Liver (tissue), 8 donors: ENCODE measurements at regions not wholly inside any gene's neighbourhood (a gene's known extent, or its start where the extent isn't known, plus 50 kb on each side); places are given as distances from the start of the nearest gene placed in this dataset.

Source experiments
- DNase-seq: peaks from one replicate; pipeline ENCODE4 v3.0.0-alpha.2; 2017; ENCODE audit warnings: low spot score
- H3K27ac ChIP-seq, 2 donors: one replicate each; pipeline ENCODE4 v1.7.0; 2013; ENCODE audit warnings: inconsistent platforms in 2 of 2, low read length in 2 of 2, control low read depth in 1 of 2, low read depth in 1 of 2, mild to moderate bottlenecking in 1 of 2
- H3K27me3 ChIP-seq, 4 donors: one replicate each; pipeline versions ENCODE4 v1.6.1 to v1.7.0; 2013; ENCODE audit warnings: low read length in 3 of 4, inconsistent platforms in 1 of 4, mild to moderate bottlenecking in 1 of 4, moderate library complexity in 1 of 4; ENCODE audit not compliant: control insufficient read depth in 4 of 4, insufficient read depth in 4 of 4
- H3K36me3 ChIP-seq, 4 donors: one replicate each; pipeline versions ENCODE4 v1.6.1 to v1.7.0; 2013; ENCODE audit warnings: low read length in 3 of 4, mild to moderate bottlenecking in 3 of 4, low read depth in 1 of 4, moderate library complexity in 1 of 4; ENCODE audit not compliant: control insufficient read depth in 4 of 4, insufficient read depth in 3 of 4
- H3K4me1 ChIP-seq, 4 donors: one replicate each; pipeline versions ENCODE4 v1.6.1 to v1.7.0; 2013; ENCODE audit warnings: low read length in 3 of 4, mild to moderate bottlenecking in 3 of 4, moderate library complexity in 1 of 4; ENCODE audit not compliant: control insufficient read depth in 4 of 4, insufficient read depth in 4 of 4
- H3K4me3 ChIP-seq, 3 donors: one replicate each; pipeline versions ENCODE4 v1.6.1 to v1.7.0; 2013; ENCODE audit warnings: low read length in 3 of 3, control low read depth in 1 of 3, low read depth in 1 of 3, mild to moderate bottlenecking in 1 of 3
- H3K9ac ChIP-seq, 2 donors: one replicate each; pipeline ENCODE4 v1.7.0; 2013; ENCODE audit warnings: low read length in 2 of 2, mild to moderate bottlenecking in 2 of 2, moderate library complexity in 2 of 2, control low read depth in 1 of 2, low read depth in 1 of 2
- H3K9me3 ChIP-seq, 4 donors: one replicate each; pipeline versions ENCODE4 v1.6.1 to v1.7.0; 2013; ENCODE audit warnings: low read length in 3 of 4; ENCODE audit not compliant: control insufficient read depth in 4 of 4
- EGR1 ChIP-seq, 2 donors: IDR thresholded peaks; 2 replicates each; pipeline ENCODE4 v1.6.1; 2016 to 2018; ENCODE audit warnings: antibody characterized with exemption in 2 of 2, low read depth in 2 of 2
- FOXA1 ChIP-seq: IDR thresholded peaks from 2 replicates; pipeline ENCODE4 v1.6.1; 2016; ENCODE audit warnings: antibody characterized with exemption
- FOXA2 ChIP-seq: IDR thresholded peaks from 2 replicates; pipeline ENCODE4 v1.6.1; 2016; ENCODE audit warnings: antibody characterized with exemption
- GABPA ChIP-seq, 2 donors: IDR thresholded peaks in 1 of 2; conservative IDR thresholded peaks in 1 of 2; 2 replicates each; pipeline ENCODE4 v1.6.1; 2016; ENCODE audit warnings: antibody characterized with exemption in 2 of 2, mild to moderate bottlenecking in 1 of 2, moderate library complexity in 1 of 2
- HNF4A ChIP-seq, 2 donors: conservative IDR thresholded peaks; 2 replicates each; pipeline ENCODE4 v1.6.1; 2016; ENCODE audit warnings: antibody characterized with exemption in 2 of 2, mild to moderate bottlenecking in 2 of 2
- HNF4G ChIP-seq: IDR thresholded peaks from 2 replicates; pipeline ENCODE4 v1.6.1; 2016; ENCODE audit warnings: antibody characterized with exemption
- JUND ChIP-seq, 2 donors: IDR thresholded peaks; 2 replicates each; pipeline ENCODE4 v1.6.1; 2016; ENCODE audit warnings: antibody characterized with exemption in 2 of 2
- NR2F2 ChIP-seq: IDR thresholded peaks from 2 replicates; pipeline ENCODE4 v1.6.1; 2016; ENCODE audit warnings: antibody characterized with exemption
- RAD21 ChIP-seq, 2 donors: IDR thresholded peaks; 2 replicates each; pipeline ENCODE4 v1.6.1; 2016; ENCODE audit warnings: antibody characterized with exemption in 2 of 2, mild to moderate bottlenecking in 2 of 2
- RXRA ChIP-seq, 2 donors: IDR thresholded peaks; 2 replicates each; pipeline ENCODE4 v1.6.1; 2017 to 2018; ENCODE audit warnings: antibody characterized with exemption in 2 of 2, mild to moderate bottlenecking in 1 of 2
- SP1 ChIP-seq: IDR thresholded peaks from 2 replicates; pipeline ENCODE4 v1.6.1; 2018; ENCODE audit warnings: antibody characterized with exemption, mild to moderate bottlenecking
- TAF1 ChIP-seq: conservative IDR thresholded peaks from 2 replicates; pipeline ENCODE4 v1.6.1; 2016; ENCODE audit warnings: antibody characterized with exemption, mild to moderate bottlenecking
- YY1 ChIP-seq: IDR thresholded peaks from 2 replicates; pipeline ENCODE4 v1.6.1; 2016; ENCODE audit warnings: antibody characterized with exemption, mild to moderate bottlenecking
- WGBS: extraction: QIAGEN DNeasy Blood & Tissue Kit; methylation state at CpG from one replicate; pipeline ENCODE4 v1.1.7; 2013; 5-methylcytosine and 5-hydroxymethylcytosine counted together
- TF ChIP-seq, protein P1 (sequence below): IDR thresholded peaks from 2 replicates; pipeline ENCODE4 v1.6.1; 2016; ENCODE audit warnings: antibody characterized with exemption
- TF ChIP-seq, protein P2 (sequence below): fragments of 150-350 bp; IDR thresholded peaks from 2 replicates; pipeline ENCODE4 v1.5.1; 2017; ENCODE audit warnings: improper control_type of control experiment, low read depth, low read length; ENCODE audit not compliant: missing input control
- TF ChIP-seq, protein P3 (sequence below): IDR thresholded peaks from 2 replicates; pipeline ENCODE4 v1.6.1; 2016; ENCODE audit warnings: antibody characterized with exemption, mild to moderate bottlenecking
- TF ChIP-seq, protein P4 (sequence below): IDR thresholded peaks from 2 replicates; pipeline ENCODE4 v1.6.1; 2016; ENCODE audit warnings: antibody characterized with exemption
- TF ChIP-seq, protein P5 (sequence below): IDR thresholded peaks from 2 replicates; pipeline ENCODE4 v1.6.1; 2016; ENCODE audit warnings: antibody characterized with exemption
- donor health status: healthy.
- donor health status: healthy.
- donor health status: healthy.
- donor health status: healthy.
- donor health status: healthy.

DNA sequence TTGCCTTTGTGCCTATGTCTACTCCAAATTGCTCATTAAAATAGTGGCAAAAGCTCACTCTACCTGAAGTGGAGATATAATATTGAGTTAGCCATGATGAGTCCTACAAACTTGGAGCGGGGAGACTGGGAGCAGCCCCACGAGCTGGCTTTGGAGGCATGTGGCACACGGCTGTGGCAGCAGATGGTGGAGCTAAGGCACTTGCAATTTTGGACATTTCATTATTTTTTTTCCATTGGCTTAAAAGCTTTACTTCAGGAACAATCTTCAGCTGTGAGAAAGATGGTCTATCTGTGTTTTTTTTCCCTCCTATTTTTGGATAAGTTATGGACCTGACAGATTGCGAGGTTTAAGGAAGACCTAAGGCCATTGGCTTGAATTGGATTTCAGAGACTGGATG, 578.3 kb downstream of the CMPK2 start:
- Histone ChIP-seq H3K4me1 (no peaks in the 10 kb centered on the region), H3K9me3 (no peaks in the 10 kb centered on the region), H3K27me3 (no peaks in the 10 kb centered on the region), H3K36me3 (no peaks in the 10 kb centered on the region), H3K4me3 (no peak overlapping the region), H3K27ac (no peak overlapping the region), H3K9ac (no peak overlapping the region)
- WGBS: 91% methylated on average over 4 of the region's 4 CpGs
- no peak for DNase-seq
- no peak for TF ChIP-seq FOXA2
- TF ChIP-seq, protein P1, sequence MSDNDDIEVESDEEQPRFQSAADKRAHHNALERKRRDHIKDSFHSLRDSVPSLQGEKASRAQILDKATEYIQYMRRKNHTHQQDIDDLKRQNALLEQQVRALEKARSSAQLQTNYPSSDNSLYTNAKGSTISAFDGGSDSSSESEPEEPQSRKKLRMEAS: no peak
- no peak for TF ChIP-seq HNF4A (conservative IDR thresholded peaks at IDR 0.05)
- no peak for TF ChIP-seq GABPA (IDR thresholded peaks at IDR 0.05 in 1 of 2, conservative IDR thresholded peaks at IDR 0.05 in 1 of 2)
- TF ChIP-seq, protein P2, sequence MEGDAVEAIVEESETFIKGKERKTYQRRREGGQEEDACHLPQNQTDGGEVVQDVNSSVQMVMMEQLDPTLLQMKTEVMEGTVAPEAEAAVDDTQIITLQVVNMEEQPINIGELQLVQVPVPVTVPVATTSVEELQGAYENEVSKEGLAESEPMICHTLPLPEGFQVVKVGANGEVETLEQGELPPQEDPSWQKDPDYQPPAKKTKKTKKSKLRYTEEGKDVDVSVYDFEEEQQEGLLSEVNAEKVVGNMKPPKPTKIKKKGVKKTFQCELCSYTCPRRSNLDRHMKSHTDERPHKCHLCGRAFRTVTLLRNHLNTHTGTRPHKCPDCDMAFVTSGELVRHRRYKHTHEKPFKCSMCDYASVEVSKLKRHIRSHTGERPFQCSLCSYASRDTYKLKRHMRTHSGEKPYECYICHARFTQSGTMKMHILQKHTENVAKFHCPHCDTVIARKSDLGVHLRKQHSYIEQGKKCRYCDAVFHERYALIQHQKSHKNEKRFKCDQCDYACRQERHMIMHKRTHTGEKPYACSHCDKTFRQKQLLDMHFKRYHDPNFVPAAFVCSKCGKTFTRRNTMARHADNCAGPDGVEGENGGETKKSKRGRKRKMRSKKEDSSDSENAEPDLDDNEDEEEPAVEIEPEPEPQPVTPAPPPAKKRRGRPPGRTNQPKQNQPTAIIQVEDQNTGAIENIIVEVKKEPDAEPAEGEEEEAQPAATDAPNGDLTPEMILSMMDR: no peak
- TF ChIP-seq, protein P3, sequence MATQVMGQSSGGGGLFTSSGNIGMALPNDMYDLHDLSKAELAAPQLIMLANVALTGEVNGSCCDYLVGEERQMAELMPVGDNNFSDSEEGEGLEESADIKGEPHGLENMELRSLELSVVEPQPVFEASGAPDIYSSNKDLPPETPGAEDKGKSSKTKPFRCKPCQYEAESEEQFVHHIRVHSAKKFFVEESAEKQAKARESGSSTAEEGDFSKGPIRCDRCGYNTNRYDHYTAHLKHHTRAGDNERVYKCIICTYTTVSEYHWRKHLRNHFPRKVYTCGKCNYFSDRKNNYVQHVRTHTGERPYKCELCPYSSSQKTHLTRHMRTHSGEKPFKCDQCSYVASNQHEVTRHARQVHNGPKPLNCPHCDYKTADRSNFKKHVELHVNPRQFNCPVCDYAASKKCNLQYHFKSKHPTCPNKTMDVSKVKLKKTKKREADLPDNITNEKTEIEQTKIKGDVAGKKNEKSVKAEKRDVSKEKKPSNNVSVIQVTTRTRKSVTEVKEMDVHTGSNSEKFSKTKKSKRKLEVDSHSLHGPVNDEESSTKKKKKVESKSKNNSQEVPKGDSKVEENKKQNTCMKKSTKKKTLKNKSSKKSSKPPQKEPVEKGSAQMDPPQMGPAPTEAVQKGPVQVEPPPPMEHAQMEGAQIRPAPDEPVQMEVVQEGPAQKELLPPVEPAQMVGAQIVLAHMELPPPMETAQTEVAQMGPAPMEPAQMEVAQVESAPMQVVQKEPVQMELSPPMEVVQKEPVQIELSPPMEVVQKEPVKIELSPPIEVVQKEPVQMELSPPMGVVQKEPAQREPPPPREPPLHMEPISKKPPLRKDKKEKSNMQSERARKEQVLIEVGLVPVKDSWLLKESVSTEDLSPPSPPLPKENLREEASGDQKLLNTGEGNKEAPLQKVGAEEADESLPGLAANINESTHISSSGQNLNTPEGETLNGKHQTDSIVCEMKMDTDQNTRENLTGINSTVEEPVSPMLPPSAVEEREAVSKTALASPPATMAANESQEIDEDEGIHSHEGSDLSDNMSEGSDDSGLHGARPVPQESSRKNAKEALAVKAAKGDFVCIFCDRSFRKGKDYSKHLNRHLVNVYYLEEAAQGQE: no peak
- TF ChIP-seq SP1: no peak
- TF ChIP-seq EGR1 (IDR thresholded peaks at IDR 0.05; ENCODE audit: low read depth in 2 of 2): no peak
- TF ChIP-seq FOXA1: no peak
- no peak for TF ChIP-seq RAD21 (IDR thresholded peaks at IDR 0.05)

DNA sequence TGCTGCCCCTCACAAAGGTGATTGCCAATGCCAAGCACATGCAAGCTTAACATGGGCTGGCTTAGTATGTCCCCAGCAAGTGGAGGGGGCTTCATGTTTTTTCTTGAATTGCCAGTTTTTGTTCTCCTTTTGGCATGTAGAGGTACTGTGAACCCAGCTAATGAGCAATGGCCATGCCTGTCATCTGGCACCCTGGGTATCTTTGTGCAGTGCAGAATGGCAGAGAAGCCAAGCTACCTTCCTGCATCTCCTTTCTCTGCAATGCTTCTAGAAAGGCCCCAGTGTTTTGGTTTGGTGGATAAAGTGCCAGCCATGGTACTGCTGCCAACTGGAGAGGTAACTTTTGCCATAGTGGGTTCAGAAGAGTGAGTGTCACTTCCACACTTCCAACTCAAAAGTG, 576.9 kb downstream of the CMPK2 start:
- Histone ChIP-seq H3K27ac (no peak overlapping the region), H3K9me3 (no peaks in the 10 kb centered on the region), H3K4me3 (no peak overlapping the region), H3K27me3 (no peaks in the 10 kb centered on the region), H3K9ac (no peak overlapping the region), H3K36me3 (no peaks in the 10 kb centered on the region), H3K4me1 (no peaks in the 10 kb centered on the region)
- TF ChIP-seq FOXA2 (no peak), RAD21 (IDR thresholded peaks at IDR 0.05) (no peak), FOXA1 (no peak), EGR1 (IDR thresholded peaks at IDR 0.05; ENCODE audit: low read depth in 2 of 2) (no peak), TAF1 (no peak), NR2F2 (no peak), GABPA (IDR thresholded peaks at IDR 0.05 in 1 of 2, conservative IDR thresholded peaks at IDR 0.05 in 1 of 2) (no peak), SP1 (no peak), HNF4G (no peak), JUND (IDR thresholded peaks at IDR 0.05) (no peak), HNF4A (conservative IDR thresholded peaks at IDR 0.05) (no peak), RXRA (IDR thresholded peaks at IDR 0.05) (no peak), YY1 (no peak)
- TF ChIP-seq, protein P2: no peak
- TF ChIP-seq, protein P3: no peak
- TF ChIP-seq, protein P4, sequence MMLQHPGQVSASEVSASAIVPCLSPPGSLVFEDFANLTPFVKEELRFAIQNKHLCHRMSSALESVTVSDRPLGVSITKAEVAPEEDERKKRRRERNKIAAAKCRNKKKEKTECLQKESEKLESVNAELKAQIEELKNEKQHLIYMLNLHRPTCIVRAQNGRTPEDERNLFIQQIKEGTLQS: no peak
- TF ChIP-seq, protein P1: no peak
- TF ChIP-seq, protein P5, sequence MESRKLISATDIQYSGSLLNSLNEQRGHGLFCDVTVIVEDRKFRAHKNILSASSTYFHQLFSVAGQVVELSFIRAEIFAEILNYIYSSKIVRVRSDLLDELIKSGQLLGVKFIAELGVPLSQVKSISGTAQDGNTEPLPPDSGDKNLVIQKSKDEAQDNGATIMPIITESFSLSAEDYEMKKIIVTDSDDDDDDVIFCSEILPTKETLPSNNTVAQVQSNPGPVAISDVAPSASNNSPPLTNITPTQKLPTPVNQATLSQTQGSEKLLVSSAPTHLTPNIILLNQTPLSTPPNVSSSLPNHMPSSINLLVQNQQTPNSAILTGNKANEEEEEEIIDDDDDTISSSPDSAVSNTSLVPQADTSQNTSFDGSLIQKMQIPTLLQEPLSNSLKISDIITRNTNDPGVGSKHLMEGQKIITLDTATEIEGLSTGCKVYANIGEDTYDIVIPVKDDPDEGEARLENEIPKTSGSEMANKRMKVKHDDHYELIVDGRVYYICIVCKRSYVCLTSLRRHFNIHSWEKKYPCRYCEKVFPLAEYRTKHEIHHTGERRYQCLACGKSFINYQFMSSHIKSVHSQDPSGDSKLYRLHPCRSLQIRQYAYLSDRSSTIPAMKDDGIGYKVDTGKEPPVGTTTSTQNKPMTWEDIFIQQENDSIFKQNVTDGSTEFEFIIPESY: no peak
- no peak for DNase-seq
